Neuronal stem cell (in vitro differentiated cells): ENCODE measurements at regions not wholly inside any gene's neighbourhood (a gene's known extent, or its start where the extent isn't known, plus 50 kb on each side); places are given as distances from the start of the nearest gene placed in this dataset.

Experiments
- DNase-seq: peaks from one replicate; pipeline ENCODE4 v3.0.0-alpha.2; 2013; ENCODE audit warnings: low spot score
- H2AFZ ChIP-seq: one replicate; pipeline ENCODE4 v1.6.1; 2013; ENCODE audit warnings: mild to moderate bottlenecking, low read length, inconsistent platforms
- H2AK5ac ChIP-seq: 2 replicates; pipeline ENCODE4 v1.6.1; 2013; ENCODE audit warnings: low read depth, mild to moderate bottlenecking, inconsistent platforms, low read length, moderate library complexity, mixed read lengths
- H2BK120ac ChIP-seq: 2 replicates; pipeline ENCODE4 v1.6.1; 2013; ENCODE audit warnings: low read depth, mild to moderate bottlenecking, inconsistent platforms, low read length, moderate library complexity, mixed read lengths
- H2BK12ac ChIP-seq: one replicate; pipeline ENCODE4 v1.6.1; 2013; ENCODE audit warnings: low read length, inconsistent platforms
- H2BK15ac ChIP-seq: 2 replicates; pipeline ENCODE4 v1.6.1; 2013; ENCODE audit warnings: mild to moderate bottlenecking, low read length, inconsistent platforms, mixed read lengths
- H2BK5ac ChIP-seq: one replicate; pipeline ENCODE4 v1.6.1; 2013; ENCODE audit warnings: inconsistent platforms, mild to moderate bottlenecking, low read length, moderate library complexity
- H3K14ac ChIP-seq: one replicate; pipeline ENCODE4 v1.6.1; 2013; ENCODE audit warnings: low read length, inconsistent platforms
- H3K18ac ChIP-seq: 2 replicates; pipeline ENCODE4 v1.6.1; 2013; ENCODE audit warnings: low read length, inconsistent platforms
- H3K23ac ChIP-seq: 2 replicates; pipeline ENCODE4 v1.6.1; 2013; ENCODE audit warnings: low read depth, mild to moderate bottlenecking, mixed read lengths, low read length, inconsistent platforms; ENCODE audit not compliant: poor library complexity
- H3K27ac ChIP-seq: replicated peaks from 3 replicates; pipeline ENCODE4 v1.5.1; 2013; ENCODE audit warnings: low read length, inconsistent platforms
- H3K27me3 ChIP-seq, 3 experiments: 2 replicates each; pipeline ENCODE4 v1.6.1; 2013; ENCODE audit warnings: low read length in 3 of 3, mild to moderate bottlenecking in 2 of 3, inconsistent platforms in 1 of 3, low read depth in 1 of 3, mixed read lengths in 1 of 3, moderate library complexity in 1 of 3; ENCODE audit not compliant: control insufficient read depth in 3 of 3, insufficient read depth in 3 of 3
- H3K36me3 ChIP-seq, 2 donors: replicated peaks in 1 of 2; 2 replicates each; pipeline ENCODE4 v1.6.1; 2013; ENCODE audit warnings: low read length in 2 of 2; ENCODE audit not compliant: control insufficient read depth in 2 of 2, insufficient read depth in 2 of 2
- H3K4ac ChIP-seq: 2 replicates; pipeline ENCODE4 v1.6.1; 2013; ENCODE audit warnings: inconsistent platforms, mild to moderate bottlenecking, low read length, moderate library complexity
- H3K4me1 ChIP-seq, 2 donors: 1 replicate in 1 of 2; 2 replicates in 1 of 2; pipeline ENCODE4 v1.6.1; 2013; ENCODE audit warnings: low read length in 2 of 2, low read depth in 1 of 2; ENCODE audit not compliant: control insufficient read depth in 2 of 2, insufficient read depth in 1 of 2
- H3K4me2 ChIP-seq: one replicate; pipeline ENCODE4 v1.6.1; 2013; ENCODE audit warnings: mild to moderate bottlenecking, low read length, inconsistent platforms; ENCODE audit not compliant: insufficient read depth, poor library complexity, severe bottlenecking
- H3K4me3 ChIP-seq, 2 donors: 2 replicates each; pipeline ENCODE4 v1.5.1; 2013; ENCODE audit warnings: low read length in 2 of 2, mild to moderate bottlenecking in 2 of 2, inconsistent platforms in 1 of 2, moderate library complexity in 1 of 2
- H3K79me1 ChIP-seq: one replicate; pipeline ENCODE4 v1.6.1; 2013; ENCODE audit warnings: low read depth, mild to moderate bottlenecking, inconsistent platforms, low read length, moderate library complexity
- H3K9ac ChIP-seq: one replicate; pipeline ENCODE4 v1.6.1; 2013; ENCODE audit warnings: mild to moderate bottlenecking, low read depth, low read length, inconsistent platforms; ENCODE audit not compliant: poor library complexity
- H3K9me3 ChIP-seq, 2 donors: replicated peaks in 1 of 2; 2 replicates each; pipeline versions ENCODE3 to v1.6.1; 2013; ENCODE audit warnings: low read length in 2 of 2, mild to moderate bottlenecking in 2 of 2, inconsistent platforms in 1 of 2, low read depth in 1 of 2, mixed read lengths in 1 of 2, moderate library complexity in 1 of 2; ENCODE audit not compliant: control insufficient read depth in 2 of 2, insufficient read depth in 1 of 2
- H4K8ac ChIP-seq: one replicate; pipeline ENCODE4 v1.6.1; 2013; ENCODE audit warnings: low read depth, mild to moderate bottlenecking, inconsistent platforms, low read length, moderate library complexity
- H4K91ac ChIP-seq: one replicate; pipeline ENCODE4 v1.6.1; 2013; ENCODE audit warnings: low read length, low read depth, mild to moderate bottlenecking, inconsistent platforms; ENCODE audit not compliant: poor library complexity
- WGBS, 2 donors: extraction: QIAGEN DNeasy Blood & Tissue Kit; methylation state at CpG; one replicate each; pipeline ENCODE4 v1.1.7; 2013; ENCODE audit warnings: missing lambda C conversion rate in 2 of 2, mixed read lengths in 1 of 2; ENCODE audit not compliant: insufficient read length in 2 of 2, insufficient replicate concordance in 1 of 2; ENCODE audit errors: extremely low coverage in 2 of 2; 5-methylcytosine and 5-hydroxymethylcytosine counted together

GRCh38 chr18:34159691-34160185 lies 65.0 kb downstream of the NOL4 start:
- peak overlapping the region; percentile 94 for H3K14ac ChIP-seq
- peak overlapping the region; percentile 48 to 83 for H3K4me3 ChIP-seq
- no peak overlapping the region for H2AK5ac ChIP-seq
- H3K23ac ChIP-seq: peak overlapping the region; percentile 85
- no peak for DNase-seq
- H3K27ac ChIP-seq: no peak overlapping the region
- H2BK15ac ChIP-seq: peak overlapping the region; percentile 55
- H2AFZ ChIP-seq: peak overlapping the region; percentile 98
- H3K4me2 ChIP-seq: peak overlapping the region; percentile 96
- peak overlapping the region; percentile 86 for H3K9ac ChIP-seq
- no peak overlapping the region for H3K4ac ChIP-seq
- no CpG with 5 or more reads among the region's 14 CpGs for WGBS, 2 donors
- H2BK5ac ChIP-seq: no peak overlapping the region
- H3K9me3 ChIP-seq: no peaks in the 10 kb centered on the region
- H2BK120ac ChIP-seq: no peak overlapping the region
- peak overlapping the region; percentile 71 for H3K18ac ChIP-seq
- no peaks in the 10 kb centered on the region for H3K79me1 ChIP-seq
- peaks cover 0 to 2% (median 0%) of the 10 kb centered on the region in 3 experiments for H3K27me3 ChIP-seq
- no peak overlapping the region for H4K91ac ChIP-seq
- no peak overlapping the region for H2BK12ac ChIP-seq
- H3K36me3 ChIP-seq: no peaks in the 10 kb centered on the region
- H3K4me1 ChIP-seq: peaks cover 0 to 3% of the 10 kb centered on the region in 2 donors
- H4K8ac ChIP-seq: no peak overlapping the region

- H3K4me2 ChIP-seq: peak overlapping the region; percentile 96
- peak overlapping the region; percentile 98 for H2AFZ ChIP-seq
- no peak overlapping the region for H3K4ac ChIP-seq
- H3K27ac ChIP-seq: no peak overlapping the region
- peak overlapping the region; percentile 85 for H3K23ac ChIP-seq
- H2BK15ac ChIP-seq: peak overlapping the region; percentile 55
- H2BK120ac ChIP-seq: peak overlapping the region; percentile 31
- H3K9ac ChIP-seq: peak overlapping the region; percentile 86
- H3K4me3 ChIP-seq: peak overlapping the region; percentile 48 to 83
- no peaks in the 10 kb centered on the region for H3K36me3 ChIP-seq
- H3K27me3 ChIP-seq: peaks cover 0 to 2% (median 0%) of the 10 kb centered on the region in 3 experiments
- H4K8ac ChIP-seq: no peak overlapping the region
- H4K91ac ChIP-seq: no peak overlapping the region
- no peaks in the 10 kb centered on the region for H3K79me1 ChIP-seq
- H3K18ac ChIP-seq: peak overlapping the region; percentile 71
- H2BK5ac ChIP-seq: peak overlapping the region; percentile 53
- H3K9me3 ChIP-seq: no peaks in the 10 kb centered on the region
- no peak overlapping the region for H2AK5ac ChIP-seq
- peak; percentile 73 for DNase-seq
- H3K4me1 ChIP-seq: peaks cover 0 to 3% of the 10 kb centered on the region in 2 donors
- no CpG with 5 or more reads among the region's 54 CpGs for WGBS, 2 donors
- peak overlapping the region; percentile 94 for H3K14ac ChIP-seq
- no peak overlapping the region for H2BK12ac ChIP-seq
Measured at GRCh38 chr18:34158881-34159690, 65.6 kb downstream of the NOL4 start.

DNA sequence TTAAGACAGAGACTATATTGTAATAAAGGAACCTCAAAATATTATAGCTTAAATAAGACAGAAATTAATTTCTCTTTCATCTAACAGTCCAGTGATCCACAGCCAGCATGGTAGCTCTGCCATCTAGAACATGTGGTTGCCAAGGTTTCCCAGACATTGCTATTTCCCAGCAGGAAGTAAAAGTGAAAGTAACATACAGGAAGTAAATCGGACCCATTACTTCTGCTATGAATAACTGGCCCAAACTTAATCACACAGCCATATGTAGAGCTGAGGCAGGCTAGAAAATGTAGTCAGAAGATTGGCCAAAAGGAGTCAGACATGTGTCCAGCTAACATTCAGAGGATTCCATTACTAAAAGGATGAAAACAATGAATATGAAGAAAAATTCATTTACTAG lies 71.0 kb downstream of the NOL4 start:
- Histone ChIP-seq H2AK5ac (no peak overlapping the region), H3K36me3 (no peaks in the 10 kb centered on the region), H4K8ac (no peak overlapping the region), H3K14ac (no peak overlapping the region), H3K4me2 (no peak overlapping the region), H2BK12ac (no peak overlapping the region), H3K18ac (no peak overlapping the region), H2BK15ac (no peak overlapping the region), H3K27ac (no peak overlapping the region), H2AFZ (peak overlapping the region; percentile 77), H3K9me3 (no peaks in the 10 kb centered on the region), H3K4me3 (no peak overlapping the region), H3K4me1 (peaks cover 0 to 1% of the 10 kb centered on the region in 2 donors), H2BK120ac (no peak overlapping the region), H3K79me1 (no peaks in the 10 kb centered on the region), H3K27me3 (peaks cover 0 to 2% (median 0%) of the 10 kb centered on the region in 3 experiments), H3K23ac (no peak overlapping the region), H2BK5ac (no peak overlapping the region), H4K91ac (no peak overlapping the region), H3K9ac (no peak overlapping the region), H3K4ac (no peak overlapping the region)
- DNase-seq: no peak
- WGBS, 2 donors: no CpG with 5 or more reads among the region's 1 CpG

DNA sequence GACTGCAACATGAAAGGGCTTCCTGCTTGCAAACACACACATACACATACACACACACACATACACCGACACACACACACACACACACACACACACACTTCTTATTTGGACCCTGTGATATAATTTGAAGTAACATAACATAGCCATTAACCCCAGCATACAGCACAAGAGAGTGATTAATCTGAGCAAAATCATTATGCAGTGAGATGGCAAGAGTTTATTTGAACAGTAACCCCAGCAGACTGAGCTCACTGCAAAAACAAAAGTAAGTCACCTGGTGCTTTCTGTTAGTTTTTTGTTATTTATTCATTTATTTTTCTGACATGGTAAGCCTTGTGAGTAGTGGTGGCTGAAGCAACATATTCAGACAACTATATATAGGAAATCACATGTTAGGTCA lies 93.7 kb downstream of the NOL4 start:
- Histone ChIP-seq H4K91ac (no peak overlapping the region), H3K79me1 (no peaks in the 10 kb centered on the region), H3K9ac (no peak overlapping the region), H2BK12ac (no peak overlapping the region), H3K9me3 (no peaks in the 10 kb centered on the region), H3K27ac (no peak overlapping the region), H4K8ac (no peak overlapping the region), H2AK5ac (no peak overlapping the region), H3K4me3 (no peak overlapping the region), H3K4ac (no peak overlapping the region), H3K18ac (no peak overlapping the region), H3K4me1 (no peaks in the 10 kb centered on the region), H3K36me3 (no peaks in the 10 kb centered on the region), H3K14ac (no peak overlapping the region), H2AFZ (no peak overlapping the region), H2BK5ac (no peak overlapping the region), H3K23ac (no peak overlapping the region), H2BK15ac (no peak overlapping the region), H3K27me3 (no peaks in the 10 kb centered on the region), H2BK120ac (no peak overlapping the region), H3K4me2 (no peak overlapping the region)
- WGBS, 2 donors: no CpG with 5 or more reads among the region's 1 CpG
- DNase-seq: no peak
